ENCODE measurements at regions not wholly inside any gene's neighbourhood (a gene's known extent, or its start where the extent isn't known, plus 50 kb on each side); places are given as distances from the start of the nearest gene placed in this dataset.

DNA sequence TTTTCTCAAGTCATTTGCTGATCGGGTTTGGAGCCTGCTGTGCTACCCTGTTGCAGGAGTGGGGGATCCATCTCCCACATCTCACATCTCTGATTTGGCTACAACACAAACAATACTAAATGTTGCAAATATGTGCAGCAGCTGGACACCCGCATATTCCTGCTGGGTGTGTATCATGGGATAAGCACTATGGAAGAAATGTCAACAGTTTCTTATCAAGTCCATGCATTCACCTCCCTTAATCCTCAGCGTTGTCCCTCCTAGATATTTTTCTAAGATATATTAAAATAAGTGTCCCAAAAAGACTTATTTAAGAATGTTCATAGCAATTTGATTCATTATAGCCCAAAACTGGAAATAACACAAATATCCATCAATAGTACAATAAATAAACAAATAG lies 303.7 kb downstream of the TRIB2 start:
- TF ChIP-seq CTCF (conservative IDR thresholded peaks at IDR 0.05; ENCODE audit: low read depth in 2 of 2) (no peak), POLR2AphosphoS5 (IDR thresholded peaks at IDR 0.05; ENCODE audit: low read depth) (no peak), EZH2 (IDR thresholded peaks at IDR 0.05; ENCODE audit: low read depth, unreplicated experiment) (no peak)
- TF ChIP-seq, protein P1, sequence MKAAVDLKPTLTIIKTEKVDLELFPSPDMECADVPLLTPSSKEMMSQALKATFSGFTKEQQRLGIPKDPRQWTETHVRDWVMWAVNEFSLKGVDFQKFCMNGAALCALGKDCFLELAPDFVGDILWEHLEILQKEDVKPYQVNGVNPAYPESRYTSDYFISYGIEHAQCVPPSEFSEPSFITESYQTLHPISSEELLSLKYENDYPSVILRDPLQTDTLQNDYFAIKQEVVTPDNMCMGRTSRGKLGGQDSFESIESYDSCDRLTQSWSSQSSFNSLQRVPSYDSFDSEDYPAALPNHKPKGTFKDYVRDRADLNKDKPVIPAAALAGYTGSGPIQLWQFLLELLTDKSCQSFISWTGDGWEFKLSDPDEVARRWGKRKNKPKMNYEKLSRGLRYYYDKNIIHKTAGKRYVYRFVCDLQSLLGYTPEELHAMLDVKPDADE (IDR thresholded peaks at IDR 0.05), result no peak
- TF ChIP-seq, protein P2, sequence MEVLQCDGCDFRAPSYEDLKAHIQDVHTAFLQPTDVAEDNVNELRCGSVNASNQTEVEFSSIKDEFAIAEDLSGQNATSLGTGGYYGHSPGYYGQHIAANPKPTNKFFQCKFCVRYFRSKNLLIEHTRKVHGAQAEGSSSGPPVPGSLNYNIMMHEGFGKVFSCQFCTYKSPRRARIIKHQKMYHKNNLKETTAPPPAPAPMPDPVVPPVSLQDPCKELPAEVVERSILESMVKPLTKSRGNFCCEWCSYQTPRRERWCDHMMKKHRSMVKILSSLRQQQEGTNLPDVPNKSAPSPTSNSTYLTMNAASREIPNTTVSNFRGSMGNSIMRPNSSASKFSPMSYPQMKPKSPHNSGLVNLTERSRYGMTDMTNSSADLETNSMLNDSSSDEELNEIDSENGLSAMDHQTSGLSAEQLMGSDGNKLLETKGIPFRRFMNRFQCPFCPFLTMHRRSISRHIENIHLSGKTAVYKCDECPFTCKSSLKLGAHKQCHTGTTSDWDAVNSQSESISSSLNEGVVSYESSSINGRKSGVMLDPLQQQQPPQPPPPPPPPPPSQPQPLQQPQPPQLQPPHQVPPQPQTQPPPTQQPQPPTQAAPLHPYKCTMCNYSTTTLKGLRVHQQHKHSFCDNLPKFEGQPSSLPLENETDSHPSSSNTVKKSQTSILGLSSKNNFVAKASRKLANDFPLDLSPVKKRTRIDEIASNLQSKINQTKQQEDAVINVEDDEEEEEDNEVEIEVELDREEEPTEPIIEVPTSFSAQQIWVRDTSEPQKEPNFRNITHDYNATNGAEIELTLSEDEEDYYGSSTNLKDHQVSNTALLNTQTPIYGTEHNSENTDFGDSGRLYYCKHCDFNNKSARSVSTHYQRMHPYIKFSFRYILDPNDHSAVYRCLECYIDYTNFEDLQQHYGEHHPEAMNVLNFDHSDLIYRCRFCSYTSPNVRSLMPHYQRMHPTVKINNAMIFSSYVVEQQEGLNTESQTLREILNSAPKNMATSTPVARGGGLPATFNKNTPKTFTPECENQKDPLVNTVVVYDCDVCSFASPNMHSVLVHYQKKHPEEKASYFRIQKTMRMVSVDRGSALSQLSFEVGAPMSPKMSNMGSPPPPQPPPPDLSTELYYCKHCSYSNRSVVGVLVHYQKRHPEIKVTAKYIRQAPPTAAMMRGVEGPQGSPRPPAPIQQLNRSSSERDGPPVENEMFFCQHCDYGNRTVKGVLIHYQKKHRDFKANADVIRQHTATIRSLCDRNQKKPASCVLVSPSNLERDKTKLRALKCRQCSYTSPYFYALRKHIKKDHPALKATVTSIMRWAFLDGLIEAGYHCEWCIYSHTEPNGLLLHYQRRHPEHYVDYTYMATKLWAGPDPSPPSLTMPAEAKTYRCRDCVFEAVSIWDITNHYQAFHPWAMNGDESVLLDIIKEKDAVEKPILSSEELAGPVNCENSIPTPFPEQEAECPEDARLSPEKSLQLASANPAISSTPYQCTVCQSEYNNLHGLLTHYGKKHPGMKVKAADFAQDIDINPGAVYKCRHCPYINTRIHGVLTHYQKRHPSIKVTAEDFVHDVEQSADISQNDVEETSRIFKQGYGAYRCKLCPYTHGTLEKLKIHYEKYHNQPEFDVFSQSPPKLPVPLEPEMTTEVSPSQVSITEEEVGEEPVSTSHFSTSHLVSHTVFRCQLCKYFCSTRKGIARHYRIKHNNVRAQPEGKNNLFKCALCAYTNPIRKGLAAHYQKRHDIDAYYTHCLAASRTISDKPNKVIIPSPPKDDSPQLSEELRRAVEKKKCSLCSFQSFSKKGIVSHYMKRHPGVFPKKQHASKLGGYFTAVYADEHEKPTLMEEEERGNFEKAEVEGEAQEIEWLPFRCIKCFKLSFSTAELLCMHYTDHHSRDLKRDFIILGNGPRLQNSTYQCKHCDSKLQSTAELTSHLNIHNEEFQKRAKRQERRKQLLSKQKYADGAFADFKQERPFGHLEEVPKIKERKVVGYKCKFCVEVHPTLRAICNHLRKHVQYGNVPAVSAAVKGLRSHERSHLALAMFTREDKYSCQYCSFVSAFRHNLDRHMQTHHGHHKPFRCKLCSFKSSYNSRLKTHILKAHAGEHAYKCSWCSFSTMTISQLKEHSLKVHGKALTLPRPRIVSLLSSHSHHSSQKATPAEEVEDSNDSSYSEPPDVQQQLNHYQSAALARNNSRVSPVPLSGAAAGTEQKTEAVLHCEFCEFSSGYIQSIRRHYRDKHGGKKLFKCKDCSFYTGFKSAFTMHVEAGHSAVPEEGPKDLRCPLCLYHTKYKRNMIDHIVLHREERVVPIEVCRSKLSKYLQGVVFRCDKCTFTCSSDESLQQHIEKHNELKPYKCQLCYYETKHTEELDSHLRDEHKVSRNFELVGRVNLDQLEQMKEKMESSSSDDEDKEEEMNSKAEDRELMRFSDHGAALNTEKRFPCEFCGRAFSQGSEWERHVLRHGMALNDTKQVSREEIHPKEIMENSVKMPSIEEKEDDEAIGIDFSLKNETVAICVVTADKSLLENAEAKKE (CRISPR knock-in tag; IDR thresholded peaks at IDR 0.05), result no peak
